CD4-positive, alpha-beta T cell (primary cell): ENCODE measurements at regions not wholly inside any gene's neighbourhood (a gene's known extent, or its start where the extent isn't known, plus 50 kb on each side); places are given as distances from the start of the nearest gene placed in this dataset.

ENCODE experiments used
- ATAC-seq: fragments of 200-7000 bp; cut with Tn5 transposase; one replicate; pipeline ENCODE4 v1.10.0; 2022; ENCODE audit warnings: mild to moderate bottlenecking; ENCODE audit not compliant: poor library complexity
- CTCF ChIA-PET: fragments of 350-600 bp; sonication (Branson Sonifier 250); formaldehyde crosslinking; loops from one replicate; lab custom pipeline; 2021; ENCODE audit warnings: antibody characterized with exemption, inconsistent platforms; lab: Charles Lee
- POLR2A ChIA-PET: fragments of 350-600 bp; sonication (Branson Sonifier 250); formaldehyde crosslinking; loops from one replicate; lab custom pipeline; 2021; ENCODE audit warnings: antibody characterized with exemption, inconsistent platforms; lab: Charles Lee
- DNase-seq, 14 experiments: peaks; one replicate each; pipeline ENCODE4 v3.0.0-alpha.2; 2013 to 2020; ENCODE audit warnings: mixed read lengths in 2 of 14
- H3K27ac ChIP-seq, 2 donors: one replicate each; pipeline versions ENCODE4 v1.5.1 to v1.7.0; 2013; ENCODE audit warnings: low read length in 2 of 2, low read depth in 1 of 2, mild to moderate bottlenecking in 1 of 2
- H3K27me3 ChIP-seq, 2 experiments: 1 replicate in 1 of 2; 2 replicates in 1 of 2; pipeline versions ENCODE4 v1.6.1 to v1.7.0; 2013; ENCODE audit warnings: low read length in 2 of 2, control low read depth in 1 of 2, mild to moderate bottlenecking in 1 of 2, moderate library complexity in 1 of 2; ENCODE audit not compliant: insufficient read depth in 2 of 2, control insufficient read depth in 1 of 2
- H3K36me3 ChIP-seq: one replicate; pipeline ENCODE4 v1.6.1; 2013; ENCODE audit warnings: low read length, control low read depth; ENCODE audit not compliant: insufficient read depth
- H3K4me1 ChIP-seq: one replicate; pipeline ENCODE4 v1.6.1; 2013; ENCODE audit warnings: low read length, control low read depth; ENCODE audit not compliant: insufficient read depth
- H3K4me3 ChIP-seq: one replicate; pipeline ENCODE4 v1.5.1; 2013; ENCODE audit warnings: mild to moderate bottlenecking, low read length, moderate library complexity
- H3K9me3 ChIP-seq, 2 experiments: 1 replicate in 1 of 2; 2 replicates in 1 of 2; pipeline versions ENCODE4 v1.6.1 to v1.7.0; 2013; ENCODE audit warnings: low read length in 2 of 2, mild to moderate bottlenecking in 2 of 2, control low read depth in 1 of 2, moderate library complexity in 1 of 2; ENCODE audit not compliant: control insufficient read depth in 1 of 2, insufficient read depth in 1 of 2
- H3K27ac Mint-ChIP-seq: one replicate; pipeline ENCODE4 v1.8.0; 2020; ENCODE audit warnings: mixed read lengths
- H3K27me3 Mint-ChIP-seq: one replicate; pipeline ENCODE4 v1.8.0; 2021; ENCODE audit warnings: mixed read lengths
- H3K36me3 Mint-ChIP-seq: one replicate; pipeline ENCODE4 v1.8.0; 2021; ENCODE audit warnings: low read depth, mixed read lengths
- H3K4me1 Mint-ChIP-seq: one replicate; pipeline ENCODE4 v1.8.0; 2021; ENCODE audit warnings: low read depth, mixed read lengths
- H3K4me3 Mint-ChIP-seq: one replicate; pipeline ENCODE4 v1.8.0; 2020; ENCODE audit warnings: mild to moderate bottlenecking, mixed read lengths
- H3K9me3 Mint-ChIP-seq: one replicate; pipeline ENCODE4 v1.8.0; 2020; ENCODE audit warnings: mixed read lengths
- intact Hi-C, 2 experiments: fragments of 100-400 bp; cut with DNase I in 1 of 2; cut with micrococcal nuclease in 1 of 2; formaldehyde crosslinking; loops; one replicate each; pipeline versions ENCODE4 v1.15.1 to v1.9.0; 2023 to 2025; cut with DNase I, micrococcal nuclease
- TF ChIP-seq, protein P1 (sequence below): fragments of 200-600 bp; IDR thresholded peaks from one replicate; pipeline ENCODE4 v1.8.0; 2022; ENCODE audit warnings: antibody characterized with exemption, mild to moderate bottlenecking

DNA sequence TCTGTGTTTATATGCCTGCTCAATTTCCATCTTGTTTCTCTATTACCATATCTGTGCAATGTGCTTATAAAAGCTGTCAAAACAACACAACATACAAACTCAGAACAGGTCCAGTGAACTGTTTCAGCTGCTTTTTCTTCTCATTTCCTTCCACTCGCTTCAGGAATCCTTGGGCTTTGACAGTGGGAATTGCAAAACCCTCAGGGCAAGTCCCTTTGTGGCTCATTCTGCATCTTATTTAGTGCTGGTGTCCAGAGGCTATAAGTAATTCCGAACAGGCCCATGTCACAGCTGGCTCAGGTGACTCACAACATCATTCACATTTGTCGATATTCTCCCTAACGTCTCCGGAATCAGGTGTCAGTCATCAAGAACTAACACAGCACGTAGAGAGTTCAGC, 309.9 kb upstream of the ZNF521 start:
- POLR2A ChIA-PET = no interaction called here

DNA sequence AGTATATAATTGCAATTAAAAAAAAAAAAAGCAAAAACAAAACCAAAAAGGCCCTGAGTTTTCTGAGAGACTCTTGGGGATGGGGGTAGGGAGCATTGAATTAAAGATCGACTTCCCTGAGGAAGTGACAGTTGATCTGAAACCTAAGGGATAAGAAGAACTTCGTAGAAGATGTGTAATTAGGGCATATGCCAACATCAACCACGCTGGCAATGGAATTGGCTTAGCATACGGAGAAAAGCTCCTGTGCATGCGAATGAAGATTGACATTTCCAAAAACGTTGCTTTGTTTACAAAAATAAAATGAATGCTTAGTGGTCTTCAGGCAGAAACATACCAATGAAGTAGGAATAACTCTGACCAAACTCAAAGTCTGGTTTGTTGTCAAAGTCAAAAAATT, 307.6 kb upstream of the ZNF521 start:
- H3K36me3 Mint-ChIP-seq = no peaks in the 10 kb centered on the region
- TF ChIP-seq, protein P1, sequence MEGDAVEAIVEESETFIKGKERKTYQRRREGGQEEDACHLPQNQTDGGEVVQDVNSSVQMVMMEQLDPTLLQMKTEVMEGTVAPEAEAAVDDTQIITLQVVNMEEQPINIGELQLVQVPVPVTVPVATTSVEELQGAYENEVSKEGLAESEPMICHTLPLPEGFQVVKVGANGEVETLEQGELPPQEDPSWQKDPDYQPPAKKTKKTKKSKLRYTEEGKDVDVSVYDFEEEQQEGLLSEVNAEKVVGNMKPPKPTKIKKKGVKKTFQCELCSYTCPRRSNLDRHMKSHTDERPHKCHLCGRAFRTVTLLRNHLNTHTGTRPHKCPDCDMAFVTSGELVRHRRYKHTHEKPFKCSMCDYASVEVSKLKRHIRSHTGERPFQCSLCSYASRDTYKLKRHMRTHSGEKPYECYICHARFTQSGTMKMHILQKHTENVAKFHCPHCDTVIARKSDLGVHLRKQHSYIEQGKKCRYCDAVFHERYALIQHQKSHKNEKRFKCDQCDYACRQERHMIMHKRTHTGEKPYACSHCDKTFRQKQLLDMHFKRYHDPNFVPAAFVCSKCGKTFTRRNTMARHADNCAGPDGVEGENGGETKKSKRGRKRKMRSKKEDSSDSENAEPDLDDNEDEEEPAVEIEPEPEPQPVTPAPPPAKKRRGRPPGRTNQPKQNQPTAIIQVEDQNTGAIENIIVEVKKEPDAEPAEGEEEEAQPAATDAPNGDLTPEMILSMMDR = no peak
- H3K4me1 Mint-ChIP-seq = no peaks in the 10 kb centered on the region
- ChIA-PET CTCF (no interaction called here), POLR2A (no interaction called here)
- Histone ChIP-seq H3K9me3 (no peaks in the 10 kb centered on the region), H3K27me3 (no peaks in the 10 kb centered on the region), H3K36me3 (no peaks in the 10 kb centered on the region), H3K27ac (no peak overlapping the region), H3K4me1 (no peaks in the 10 kb centered on the region), H3K4me3 (no peak overlapping the region)
- DNase-seq (no peak), ATAC-seq (no peak)
- H3K9me3 Mint-ChIP-seq = no peaks in the 10 kb centered on the region
- intact Hi-C loops = no loop called here
- no peaks in the 10 kb centered on the region for H3K27me3 Mint-ChIP-seq
- no peak overlapping the region for H3K27ac Mint-ChIP-seq
- H3K4me3 Mint-ChIP-seq = no peak overlapping the region

More for the DNA sequence above, 309.9 kb upstream of the ZNF521 start:
- DNase-seq = no peak
- Mint-ChIP-seq H3K4me3 (no peak overlapping the region), H3K27ac (no peak overlapping the region), H3K36me3 (no peaks in the 10 kb centered on the region), H3K4me1 (no peaks in the 10 kb centered on the region), H3K27me3 (no peaks in the 10 kb centered on the region), H3K9me3 (no peaks in the 10 kb centered on the region)
- Histone ChIP-seq H3K4me3 (no peak overlapping the region), H3K4me1 (no peaks in the 10 kb centered on the region), H3K27ac (no peak overlapping the region), H3K36me3 (no peaks in the 10 kb centered on the region), H3K9me3 (peaks cover 0 to 4% of the 10 kb centered on the region in 2 experiments), H3K27me3 (no peaks in the 10 kb centered on the region)
- CTCF ChIA-PET = no interaction called here
- TF ChIP-seq, protein P1 = no peak
- no peak for ATAC-seq
- intact Hi-C loops = no loop called here

DNA sequence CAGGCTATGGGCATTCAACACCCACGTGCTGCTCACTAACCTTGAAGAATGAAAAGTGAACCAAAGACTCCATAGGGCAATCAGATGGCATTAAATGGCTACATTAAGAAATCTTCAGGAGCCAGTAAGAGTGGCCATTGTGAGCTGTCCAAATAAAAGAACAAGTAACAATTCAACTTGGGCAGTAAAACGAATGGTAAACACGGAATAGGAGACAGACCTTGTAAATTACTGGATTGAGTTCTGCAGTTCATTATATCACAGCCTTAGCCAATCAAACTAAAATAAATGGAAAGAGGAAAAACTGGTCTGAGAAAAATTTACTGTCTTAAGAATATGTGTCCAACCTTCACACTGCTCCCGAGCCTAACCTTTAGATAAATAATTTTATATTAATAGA, 306.5 kb upstream of the ZNF521 start:
- Mint-ChIP-seq H3K4me1 (no peaks in the 10 kb centered on the region), H3K4me3 (no peak overlapping the region), H3K27ac (no peak overlapping the region), H3K27me3 (no peaks in the 10 kb centered on the region), H3K36me3 (no peaks in the 10 kb centered on the region), H3K9me3 (no peaks in the 10 kb centered on the region)
- no peaks in the 10 kb centered on the region for H3K27me3 ChIP-seq
- H3K4me3 ChIP-seq = no peak overlapping the region
- DNase-seq (no peak), ATAC-seq (no peak)
- H3K36me3 ChIP-seq = no peaks in the 10 kb centered on the region
- ChIA-PET POLR2A (no interaction called here), CTCF (no interaction called here)
- H3K27ac ChIP-seq = no peak overlapping the region
- intact Hi-C loops = no loop called here
- no peaks in the 10 kb centered on the region for H3K9me3 ChIP-seq
- TF ChIP-seq, protein P1 = no peak
- no peaks in the 10 kb centered on the region for H3K4me1 ChIP-seq
